ENCODE measurements at regions not wholly inside any gene's neighbourhood (a gene's known extent, or its start where the extent isn't known, plus 50 kb on each side); places are given as distances from the start of the nearest gene placed in this dataset.

DNA sequence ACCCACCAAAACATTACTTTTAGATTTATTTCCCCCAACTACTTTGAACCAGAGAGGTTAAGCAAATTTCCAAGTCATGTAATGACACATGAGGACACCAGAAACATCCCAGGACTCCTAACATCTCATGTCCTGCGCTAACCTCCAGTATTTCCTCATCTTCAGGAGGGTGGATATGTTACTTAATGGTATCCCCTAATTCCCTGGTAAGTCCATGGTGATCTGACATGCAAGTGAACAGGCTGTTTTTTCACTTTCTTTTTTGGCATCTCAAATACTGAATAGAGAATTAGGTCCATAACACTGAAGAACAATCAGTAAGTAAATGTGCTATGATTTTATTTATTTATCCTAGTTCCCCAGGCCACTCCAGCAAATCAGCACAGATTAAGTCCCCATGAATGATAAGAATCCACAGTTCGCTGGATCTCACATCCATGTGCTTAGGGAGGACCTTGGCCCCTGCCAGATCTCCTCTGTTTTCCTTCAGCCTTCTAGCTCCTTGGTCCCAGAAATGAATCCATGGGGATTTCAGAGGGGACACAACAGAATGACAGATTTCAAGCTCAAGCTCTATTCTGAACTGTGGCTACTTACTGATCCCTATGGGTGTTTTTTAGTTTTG, 334.6 kb downstream of the CDC5L start:
- Histone ChIP-seq H3F3A (ENCODE audit: insufficient read depth, low read length) (no peaks in the 10 kb centered on the region), H3K9me3 (ENCODE audit: low read length) (no peaks in the 10 kb centered on the region), H3K27me3 (ENCODE audit: insufficient read depth, low read length) (no peaks in the 10 kb centered on the region), H3K4me3 (ENCODE audit: low read depth, low read length, poor library complexity, severe bottlenecking) (no peak overlapping the region), H4K20me1 (ENCODE audit: insufficient read depth, low read length) (no peaks in the 10 kb centered on the region), H3K4me1 (ENCODE audit: insufficient read depth, low read length, severe bottlenecking) (no peaks in the 10 kb centered on the region), H2AFZ (ENCODE audit: low read length) (no peak overlapping the region), H3K27ac (ENCODE audit: low read depth, low read length, poor library complexity, severe bottlenecking) (no peak overlapping the region), H3K36me3 (ENCODE audit: insufficient read depth, low read length) (no peaks in the 10 kb centered on the region), H3K9ac (ENCODE audit: low read length) (no peak overlapping the region), H3K9me2 (ENCODE audit: low read depth, low read length) (no peaks in the 10 kb centered on the region), H3K4me2 (ENCODE audit: low read length) (no peak overlapping the region), H3K79me2 (ENCODE audit: insufficient read depth, low read length) (no peaks in the 10 kb centered on the region)
- TF ChIP-seq EZH2 (IDR thresholded peaks at IDR 0.05; ENCODE audit: borderline replicate concordance, low read length) = no peak
- TF ChIP-seq, protein P1, sequence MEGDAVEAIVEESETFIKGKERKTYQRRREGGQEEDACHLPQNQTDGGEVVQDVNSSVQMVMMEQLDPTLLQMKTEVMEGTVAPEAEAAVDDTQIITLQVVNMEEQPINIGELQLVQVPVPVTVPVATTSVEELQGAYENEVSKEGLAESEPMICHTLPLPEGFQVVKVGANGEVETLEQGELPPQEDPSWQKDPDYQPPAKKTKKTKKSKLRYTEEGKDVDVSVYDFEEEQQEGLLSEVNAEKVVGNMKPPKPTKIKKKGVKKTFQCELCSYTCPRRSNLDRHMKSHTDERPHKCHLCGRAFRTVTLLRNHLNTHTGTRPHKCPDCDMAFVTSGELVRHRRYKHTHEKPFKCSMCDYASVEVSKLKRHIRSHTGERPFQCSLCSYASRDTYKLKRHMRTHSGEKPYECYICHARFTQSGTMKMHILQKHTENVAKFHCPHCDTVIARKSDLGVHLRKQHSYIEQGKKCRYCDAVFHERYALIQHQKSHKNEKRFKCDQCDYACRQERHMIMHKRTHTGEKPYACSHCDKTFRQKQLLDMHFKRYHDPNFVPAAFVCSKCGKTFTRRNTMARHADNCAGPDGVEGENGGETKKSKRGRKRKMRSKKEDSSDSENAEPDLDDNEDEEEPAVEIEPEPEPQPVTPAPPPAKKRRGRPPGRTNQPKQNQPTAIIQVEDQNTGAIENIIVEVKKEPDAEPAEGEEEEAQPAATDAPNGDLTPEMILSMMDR (IDR thresholded peaks at IDR 0.05; ENCODE audit: low read length) = no peak

DNA sequence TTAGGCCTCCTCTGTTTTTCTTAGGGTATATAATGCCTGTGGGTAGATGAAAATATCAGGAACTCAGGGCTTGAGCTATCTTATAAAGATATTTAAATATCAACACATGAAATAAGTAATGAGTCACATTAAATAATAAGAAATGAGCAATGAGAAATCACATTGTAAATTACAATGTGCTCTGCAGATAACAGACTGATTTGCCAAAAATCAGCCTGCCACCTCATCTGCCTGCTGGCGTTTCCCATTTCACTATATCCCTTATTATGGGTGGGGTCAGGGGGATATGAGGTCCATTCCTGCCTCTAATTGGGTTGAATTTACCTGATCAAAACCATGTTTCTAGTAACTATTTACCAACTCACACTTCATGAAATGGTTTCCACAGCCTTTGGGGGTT, 335.2 kb downstream of the CDC5L start:
- H3K4me2 ChIP-seq (ENCODE audit: low read length) = no peak overlapping the region
- no peaks in the 10 kb centered on the region for H3K9me3 ChIP-seq (ENCODE audit: low read length)
- H3K9ac ChIP-seq (ENCODE audit: low read length) = no peak overlapping the region
- no peaks in the 10 kb centered on the region for H3K9me2 ChIP-seq (ENCODE audit: low read depth, low read length)
- H3K79me2 ChIP-seq (ENCODE audit: insufficient read depth, low read length) = no peaks in the 10 kb centered on the region
- H3K36me3 ChIP-seq (ENCODE audit: insufficient read depth, low read length) = no peaks in the 10 kb centered on the region
- H3K4me1 ChIP-seq (ENCODE audit: insufficient read depth, low read length, severe bottlenecking) = no peaks in the 10 kb centered on the region
- TF ChIP-seq, protein P1 (IDR thresholded peaks at IDR 0.05; ENCODE audit: low read length) = no peak
- TF ChIP-seq EZH2 (IDR thresholded peaks at IDR 0.05; ENCODE audit: borderline replicate concordance, low read length) = no peak
- H3F3A ChIP-seq (ENCODE audit: insufficient read depth, low read length) = no peaks in the 10 kb centered on the region
- no peaks in the 10 kb centered on the region for H4K20me1 ChIP-seq (ENCODE audit: insufficient read depth, low read length)
- no peak overlapping the region for H3K27ac ChIP-seq (ENCODE audit: low read depth, low read length, poor library complexity, severe bottlenecking)
- H2AFZ ChIP-seq (ENCODE audit: low read length) = no peak overlapping the region
- no peaks in the 10 kb centered on the region for H3K27me3 ChIP-seq (ENCODE audit: insufficient read depth, low read length)
- no peak overlapping the region for H3K4me3 ChIP-seq (ENCODE audit: low read depth, low read length, poor library complexity, severe bottlenecking)

DNA sequence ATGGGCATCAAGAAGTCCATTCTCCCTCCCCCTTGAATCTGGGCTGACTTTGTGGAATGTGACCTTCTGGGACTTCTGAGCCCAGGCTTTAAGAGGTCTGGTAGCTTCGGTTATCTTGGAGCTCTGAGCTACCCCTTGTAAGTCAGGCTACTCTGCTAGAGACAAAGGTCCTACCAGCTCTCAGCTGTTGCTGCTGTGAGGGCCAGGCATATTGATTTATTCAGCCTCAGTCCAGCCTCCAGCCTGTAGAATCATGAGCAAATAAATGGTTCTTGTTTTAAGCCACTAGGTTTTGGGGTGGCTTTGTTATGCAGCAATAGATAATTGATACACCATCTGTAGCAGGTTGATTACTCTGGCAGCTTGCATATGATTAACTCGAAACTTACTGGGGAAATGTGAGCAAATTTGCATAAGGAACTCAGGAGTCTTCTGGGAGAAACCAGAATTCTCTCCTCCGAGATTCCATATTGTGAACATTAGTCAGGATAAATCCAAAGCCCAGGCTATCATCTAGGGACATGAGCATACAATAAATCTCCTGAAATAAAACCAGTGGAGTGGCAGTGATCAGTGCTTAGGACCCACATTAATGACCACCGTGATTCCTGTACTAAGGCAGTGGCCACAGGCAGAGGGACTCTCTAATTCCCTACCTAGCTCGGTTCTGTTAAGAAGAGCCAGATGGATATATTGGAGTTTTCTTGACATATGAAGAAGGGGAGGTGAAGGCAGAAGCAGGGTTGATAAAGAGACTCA, 336.1 kb downstream of the CDC5L start:
- Histone ChIP-seq H3K27me3 (ENCODE audit: insufficient read depth, low read length) (no peaks in the 10 kb centered on the region), H2AFZ (ENCODE audit: low read length) (no peak overlapping the region), H4K20me1 (ENCODE audit: insufficient read depth, low read length) (no peaks in the 10 kb centered on the region), H3K4me1 (ENCODE audit: insufficient read depth, low read length, severe bottlenecking) (no peaks in the 10 kb centered on the region), H3K79me2 (ENCODE audit: insufficient read depth, low read length) (no peaks in the 10 kb centered on the region), H3K4me2 (ENCODE audit: low read length) (no peak overlapping the region), H3K27ac (ENCODE audit: low read depth, low read length, poor library complexity, severe bottlenecking) (no peak overlapping the region), H3K36me3 (ENCODE audit: insufficient read depth, low read length) (no peaks in the 10 kb centered on the region), H3K9me3 (ENCODE audit: low read length) (no peaks in the 10 kb centered on the region), H3F3A (ENCODE audit: insufficient read depth, low read length) (no peaks in the 10 kb centered on the region), H3K9ac (ENCODE audit: low read length) (no peak overlapping the region), H3K9me2 (ENCODE audit: low read depth, low read length) (no peaks in the 10 kb centered on the region), H3K4me3 (ENCODE audit: low read depth, low read length, poor library complexity, severe bottlenecking) (no peak overlapping the region)
- TF ChIP-seq EZH2 (IDR thresholded peaks at IDR 0.05; ENCODE audit: borderline replicate concordance, low read length) = no peak
- TF ChIP-seq, protein P1 (IDR thresholded peaks at IDR 0.05; ENCODE audit: low read length) = no peak

Measured in OCI-LY1 (cell line).